Neural progenitor cell (in vitro differentiated cells): ENCODE measurements at regions not wholly inside any gene's neighbourhood (a gene's known extent, or its start where the extent isn't known, plus 50 kb on each side); places are given as distances from the start of the nearest gene placed in this dataset.

Source experiments
- CTCF ChIP-seq: fragments of 200-600 bp; sonication (generic); IDR thresholded peaks from 2 replicates; pipeline ENCODE4 v1.5.1; 2017; ENCODE audit warnings: antibody characterized with exemption, mild to moderate bottlenecking
- EZH2 ChIP-seq: fragments of 200-600 bp; sonication (generic); IDR thresholded peaks from 2 replicates; pipeline ENCODE4 v1.6.1; 2017; ENCODE audit warnings: antibody characterized with exemption, mild to moderate bottlenecking, moderate library complexity
- EZH2phosphoT487 ChIP-seq: fragments of 200-600 bp; sonication (generic); IDR thresholded peaks from 2 replicates; pipeline ENCODE4 v1.6.1; 2017; ENCODE audit warnings: antibody characterized with exemption

- TF ChIP-seq EZH2 (no peak), CTCF (no peak), EZH2phosphoT487 (no peak)
Observed at GRCh38 chr16:79931721-79932120, 331.2 kb upstream of the MAF start.
